ENCODE measurements at regions not wholly inside any gene's neighbourhood (a gene's known extent, or its start where the extent isn't known, plus 50 kb on each side); places are given as distances from the start of the nearest gene placed in this dataset.

GRCh38 chr2:83115606-83116005 is 1343.5 kb downstream of the SUCLG1 start:
- H3K4me3 ChIP-seq, result no peak overlapping the region
- no peaks in the 10 kb centered on the region for H3K27me3 ChIP-seq
- intact Hi-C loops (cut with DNase I; ENCODE audit: low total_unique reads), result no loop called here
- H3K36me3 ChIP-seq, result no peaks in the 10 kb centered on the region
- no peak overlapping the region for H3K27ac ChIP-seq
- no peaks in the 10 kb centered on the region for H3K4me1 ChIP-seq
- no peaks in the 10 kb centered on the region for H3K9me3 ChIP-seq
- no peak for TF ChIP-seq CTCF (IDR thresholded peaks at IDR 0.05)
- TF ChIP-seq POLR2A (IDR thresholded peaks at IDR 0.05), result no peak
- TF ChIP-seq POLR2AphosphoS5 (IDR thresholded peaks at IDR 0.05), result no peak
- DNase-seq (ENCODE audit: low spot score in 2 of 2), result no peak

GRCh38 chr2:83115155-83115554 is 1343.9 kb downstream of the SUCLG1 start:
- Histone ChIP-seq H3K36me3 (no peaks in the 10 kb centered on the region), H3K4me1 (no peaks in the 10 kb centered on the region), H3K4me3 (no peak overlapping the region), H3K27me3 (no peaks in the 10 kb centered on the region), H3K9me3 (no peaks in the 10 kb centered on the region), H3K27ac (no peak overlapping the region)
- no peak for DNase-seq (ENCODE audit: low spot score in 2 of 2)
- no peak for TF ChIP-seq POLR2A (IDR thresholded peaks at IDR 0.05)
- TF ChIP-seq POLR2AphosphoS5 (IDR thresholded peaks at IDR 0.05), result no peak
- no peak for TF ChIP-seq CTCF (IDR thresholded peaks at IDR 0.05)
- intact Hi-C loops (cut with DNase I; ENCODE audit: low total_unique reads), result no loop called here

- H3K4me3 ChIP-seq, result no peak overlapping the region
- no peak overlapping the region for H3K27ac ChIP-seq
- H3K9me3 ChIP-seq, result peaks cover 0 to 2% of the 10 kb centered on the region in 2 donors
- intact Hi-C loops (cut with DNase I; ENCODE audit: low total_unique reads), result no loop called here
- TF ChIP-seq CTCF (IDR thresholded peaks at IDR 0.05), result no peak
- TF ChIP-seq POLR2A (IDR thresholded peaks at IDR 0.05), result no peak
- TF ChIP-seq POLR2AphosphoS5 (IDR thresholded peaks at IDR 0.05), result no peak
- no peaks in the 10 kb centered on the region for H3K4me1 ChIP-seq
- no peaks in the 10 kb centered on the region for H3K27me3 ChIP-seq
- DNase-seq (ENCODE audit: low spot score in 2 of 2), result no peak
- no peaks in the 10 kb centered on the region for H3K36me3 ChIP-seq
Measured at GRCh38 chr2:83113953-83114352, 1345.1 kb downstream of the SUCLG1 start.

- H3K27me3 ChIP-seq, result no peaks in the 10 kb centered on the region
- H3K36me3 ChIP-seq, result no peaks in the 10 kb centered on the region
- DNase-seq (ENCODE audit: low spot score in 2 of 2), result no peak
- H3K9me3 ChIP-seq, result peaks cover 0 to 3% of the 10 kb centered on the region in 2 donors
- no peaks in the 10 kb centered on the region for H3K4me1 ChIP-seq
- no peak overlapping the region for H3K4me3 ChIP-seq
- H3K27ac ChIP-seq, result no peak overlapping the region
- no peak for TF ChIP-seq CTCF (IDR thresholded peaks at IDR 0.05)
- no peak for TF ChIP-seq POLR2A (IDR thresholded peaks at IDR 0.05)
- TF ChIP-seq POLR2AphosphoS5 (IDR thresholded peaks at IDR 0.05), result no peak
- intact Hi-C loops (cut with DNase I; ENCODE audit: low total_unique reads), result no loop called here
Measured at GRCh38 chr2:83112858-83113257, 1346.2 kb downstream of the SUCLG1 start.

GRCh38 chr2:83109284-83109683 is 1349.8 kb downstream of the SUCLG1 start:
- no peak for TF ChIP-seq POLR2AphosphoS5 (IDR thresholded peaks at IDR 0.05)
- no peak for TF ChIP-seq POLR2A (IDR thresholded peaks at IDR 0.05)
- no peak for TF ChIP-seq CTCF (IDR thresholded peaks at IDR 0.05)
- intact Hi-C loops (cut with DNase I; ENCODE audit: low total_unique reads), result no loop called here
- Histone ChIP-seq H3K27me3 (no peaks in the 10 kb centered on the region), H3K4me3 (no peak overlapping the region), H3K27ac (no peak overlapping the region), H3K36me3 (no peaks in the 10 kb centered on the region), H3K9me3 (peaks cover 0 to 3% of the 10 kb centered on the region in 2 donors), H3K4me1 (no peaks in the 10 kb centered on the region)
- no peak for DNase-seq (ENCODE audit: low spot score in 2 of 2)

Measured in breast epithelium (tissue), 4 donors.